OCI-LY7 (cell line): ENCODE measurements at regions not wholly inside any gene's neighbourhood (a gene's known extent, or its start where the extent isn't known, plus 50 kb on each side); places are given as distances from the start of the nearest gene placed in this dataset.

Experiments used
- BruUV-seq: library from RNA; stranded (reverse); fragments of 400-500 nt; replicated peaks from 2 replicates; lab custom pipeline; 2021; lab: Mats Ljungman, UMichigan
- CTCF ChIA-PET: fragments of 300-600 bp; sonication (Branson Sonifier 250); formaldehyde crosslinking; loops from one replicate; lab custom pipeline; 2022; ENCODE audit warnings: antibody characterized with exemption; ENCODE audit not compliant: unreplicated experiment; lab: Charles Lee
- POLR2A ChIA-PET: fragments of 300-600 bp; sonication (Branson Sonifier 250); formaldehyde crosslinking; loops from one replicate; lab custom pipeline; 2022; ENCODE audit warnings: antibody characterized with exemption; lab: Charles Lee
- DNase-seq: peaks from one replicate; pipeline ENCODE4 v3.0.0-alpha.2; 2015; ENCODE audit warnings: low spot score
- H2AFZ ChIP-seq: fragments of 200-600 bp; sonication (generic), shearing (Covaris generic); 2 replicates; pipeline ENCODE4 v1.6.1; 2014; ENCODE audit warnings: mild to moderate bottlenecking, antibody characterized with exemption, low read length, moderate library complexity
- H3K27ac ChIP-seq: fragments of 200-600 bp; sonication (generic); 2 replicates; pipeline ENCODE4 v1.5.1; 2014; ENCODE audit warnings: mixed run types, low read depth, mild to moderate bottlenecking, moderate library complexity, low read length, inconsistent platforms; ENCODE audit not compliant: poor library complexity, severe bottlenecking
- H3K36me3 ChIP-seq: fragments of 200-600 bp; sonication (generic); 2 replicates; pipeline ENCODE4 v1.6.1; 2014; ENCODE audit warnings: mild to moderate bottlenecking, antibody characterized with exemption, low read length, moderate library complexity, mixed read lengths; ENCODE audit not compliant: insufficient read depth
- H3K4me1 ChIP-seq: fragments of 200-600 bp; sonication (generic); 2 replicates; pipeline ENCODE4 v1.5.1; 2014; ENCODE audit warnings: mild to moderate bottlenecking, low read length; ENCODE audit not compliant: insufficient read depth, poor library complexity, severe bottlenecking
- H3K4me2 ChIP-seq: fragments of 200-600 bp; sonication (generic); 2 replicates; pipeline ENCODE4 v1.6.1; 2014; ENCODE audit warnings: mild to moderate bottlenecking, low read length
- H3K4me3 ChIP-seq: fragments of 200-600 bp; sonication (generic); 2 replicates; pipeline ENCODE4 v1.5.1; 2014; ENCODE audit warnings: mild to moderate bottlenecking, low read depth, low read length; ENCODE audit not compliant: poor library complexity, severe bottlenecking
- H3K79me2 ChIP-seq: fragments of 200-600 bp; sonication (generic); 2 replicates; pipeline ENCODE4 v1.6.1; 2016; ENCODE audit warnings: low read depth, mild to moderate bottlenecking, low read length, moderate library complexity, mixed read lengths; ENCODE audit not compliant: insufficient read depth
- H3K9me2 ChIP-seq: fragments of 200-600 bp; sonication (generic); 2 replicates; pipeline ENCODE4 v1.6.1; 2016; ENCODE audit warnings: mild to moderate bottlenecking, low read length, mixed read lengths; ENCODE audit not compliant: insufficient read depth
- H3K9me3 ChIP-seq: fragments of 200-600 bp; sonication (generic); 2 replicates; pipeline ENCODE4 v1.6.1; 2014; ENCODE audit warnings: mild to moderate bottlenecking, mixed run types, low read length, mixed read lengths
- H4K20me1 ChIP-seq: fragments of 200-600 bp; sonication (generic); 2 replicates; pipeline ENCODE4 v1.6.1; 2014; ENCODE audit warnings: mild to moderate bottlenecking, antibody characterized with exemption, low read length, moderate library complexity, mixed read lengths; ENCODE audit not compliant: insufficient read depth
- EZH2phosphoT487 ChIP-seq: fragments of 200-600 bp; sonication (generic); IDR thresholded peaks from 2 replicates; pipeline ENCODE4 v1.6.1; 2018; ENCODE audit warnings: low read depth, borderline replicate concordance, mild to moderate bottlenecking, mixed run types, antibody characterized with exemption, low read length, moderate library complexity, mixed read lengths
- intact Hi-C: fragments of 100-400 bp; cut with micrococcal nuclease; formaldehyde crosslinking; loops from one replicate; pipeline ENCODE4 v1.10.0; 2022; ENCODE audit not compliant: unreplicated experiment
- TF ChIP-seq, protein P1 (sequence below): fragments of 200-600 bp; sonication (generic); conservative IDR thresholded peaks from 2 replicates; pipeline ENCODE4 v1.5.1; 2014; ENCODE audit warnings: mild to moderate bottlenecking, antibody characterized with exemption, low read length, moderate library complexity, mixed read lengths

GRCh38 chr18:35861367-35862118 is 110.9 kb upstream of the RMP24 start:
- TF ChIP-seq, protein P1, sequence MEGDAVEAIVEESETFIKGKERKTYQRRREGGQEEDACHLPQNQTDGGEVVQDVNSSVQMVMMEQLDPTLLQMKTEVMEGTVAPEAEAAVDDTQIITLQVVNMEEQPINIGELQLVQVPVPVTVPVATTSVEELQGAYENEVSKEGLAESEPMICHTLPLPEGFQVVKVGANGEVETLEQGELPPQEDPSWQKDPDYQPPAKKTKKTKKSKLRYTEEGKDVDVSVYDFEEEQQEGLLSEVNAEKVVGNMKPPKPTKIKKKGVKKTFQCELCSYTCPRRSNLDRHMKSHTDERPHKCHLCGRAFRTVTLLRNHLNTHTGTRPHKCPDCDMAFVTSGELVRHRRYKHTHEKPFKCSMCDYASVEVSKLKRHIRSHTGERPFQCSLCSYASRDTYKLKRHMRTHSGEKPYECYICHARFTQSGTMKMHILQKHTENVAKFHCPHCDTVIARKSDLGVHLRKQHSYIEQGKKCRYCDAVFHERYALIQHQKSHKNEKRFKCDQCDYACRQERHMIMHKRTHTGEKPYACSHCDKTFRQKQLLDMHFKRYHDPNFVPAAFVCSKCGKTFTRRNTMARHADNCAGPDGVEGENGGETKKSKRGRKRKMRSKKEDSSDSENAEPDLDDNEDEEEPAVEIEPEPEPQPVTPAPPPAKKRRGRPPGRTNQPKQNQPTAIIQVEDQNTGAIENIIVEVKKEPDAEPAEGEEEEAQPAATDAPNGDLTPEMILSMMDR = no peak
- TF ChIP-seq EZH2phosphoT487 = no peak

GRCh38 chr18:35862119-35862640 is 110.3 kb upstream of the RMP24 start:
- no peak for DNase-seq
- intact Hi-C loops = no loop called here
- ChIA-PET CTCF (no interaction called here), POLR2A (interaction anchor here (0.9 kb wide), 1 partner anchor 24 kb away, joined by 3 read pairs; no protein-coding TSS in a partner anchor)
- Histone ChIP-seq H3K4me3 (no peak overlapping the region), H3K79me2 (no peaks in the 10 kb centered on the region), H3K9me3 (no peaks in the 10 kb centered on the region), H3K9me2 (no peaks in the 10 kb centered on the region), H3K27ac (no peak overlapping the region), H3K4me2 (no peak overlapping the region), H4K20me1 (no peaks in the 10 kb centered on the region), H3K4me1 (no peaks in the 10 kb centered on the region), H3K36me3 (no peaks in the 10 kb centered on the region), H2AFZ (no peak overlapping the region)
- TF ChIP-seq, protein P1 = no peak
- TF ChIP-seq EZH2phosphoT487 = no peak
- BruUV-seq = no TSS peak

More at GRCh38 chr18:35861367-35862118, 110.9 kb upstream of the RMP24 start:
- H3K4me3 ChIP-seq = no peak overlapping the region
- no peaks in the 10 kb centered on the region for H3K9me2 ChIP-seq
- POLR2A ChIA-PET = no interaction called here
- intact Hi-C loops = no loop called here
- no peak overlapping the region for H3K27ac ChIP-seq
- no peaks in the 10 kb centered on the region for H3K9me3 ChIP-seq
- DNase-seq = no peak
- no peaks in the 10 kb centered on the region for H3K79me2 ChIP-seq
- no peaks in the 10 kb centered on the region for H3K36me3 ChIP-seq
- H2AFZ ChIP-seq = no peak overlapping the region
- no peaks in the 10 kb centered on the region for H4K20me1 ChIP-seq
- CTCF ChIA-PET = no interaction called here
- no TSS peak for BruUV-seq
- no peak overlapping the region for H3K4me2 ChIP-seq
- no peaks in the 10 kb centered on the region for H3K4me1 ChIP-seq

DNA sequence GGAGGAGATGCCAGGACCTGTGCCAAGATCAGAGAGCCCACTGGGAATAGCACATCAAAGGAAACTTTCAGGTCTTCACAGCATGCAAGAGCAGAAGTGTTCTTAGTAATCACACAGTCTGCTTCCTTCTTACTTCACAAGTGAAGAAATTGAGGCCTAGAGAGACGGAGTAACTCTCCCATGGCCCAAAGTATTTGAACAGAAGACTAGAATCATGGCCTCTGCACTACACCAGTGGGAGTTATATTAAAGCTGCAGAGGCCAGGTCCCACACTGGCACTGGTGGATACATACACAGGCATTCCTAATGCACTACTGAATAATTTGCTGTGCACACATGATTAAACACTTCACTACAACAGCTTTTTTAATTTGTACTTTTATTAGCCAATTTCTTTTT is 107.6 kb upstream of the RMP24 start:
- H3K4me3 ChIP-seq = no peak overlapping the region
- H3K27ac ChIP-seq = no peak overlapping the region
- H3K9me2 ChIP-seq = no peaks in the 10 kb centered on the region
- H3K4me1 ChIP-seq = no peaks in the 10 kb centered on the region
- ChIA-PET POLR2A (no interaction called here), CTCF (no interaction called here)
- no peaks in the 10 kb centered on the region for H3K9me3 ChIP-seq
- no peaks in the 10 kb centered on the region for H3K79me2 ChIP-seq
- H4K20me1 ChIP-seq = no peaks in the 10 kb centered on the region
- no peak overlapping the region for H3K4me2 ChIP-seq
- no TSS peak for BruUV-seq
- no peak overlapping the region for H2AFZ ChIP-seq
- no peak for TF ChIP-seq EZH2phosphoT487
- TF ChIP-seq, protein P1 = no peak
- no peaks in the 10 kb centered on the region for H3K36me3 ChIP-seq
- DNase-seq = no peak
- intact Hi-C loops = no loop called here
